ENCODE measurements at regions not wholly inside any gene's neighbourhood (a gene's known extent, or its start where the extent isn't known, plus 50 kb on each side); places are given as distances from the start of the nearest gene placed in this dataset.

- H3K27me3 Mint-ChIP-seq (ENCODE audit: low read depth) = peaks cover 14% of the 10 kb centered on the region
- H3K4me3 Mint-ChIP-seq (ENCODE audit: unreplicated experiment) = no peak overlapping the region
- H3K27ac Mint-ChIP-seq (ENCODE audit: unreplicated experiment) = no peak overlapping the region
- DNase-seq (ENCODE audit: low spot score) = no peak
- H3K36me3 Mint-ChIP-seq (ENCODE audit: low read depth) = no peaks in the 10 kb centered on the region
- TF ChIP-seq CTCF (IDR thresholded peaks at IDR 0.05) = no peak
- peaks cover 11% of the 10 kb centered on the region for H3K4me1 Mint-ChIP-seq (ENCODE audit: low read depth)
- H3K9me3 Mint-ChIP-seq (ENCODE audit: low read depth) = no peaks in the 10 kb centered on the region
Observed at GRCh38 chr1:117753232-117753631, 147.4 kb downstream of the TENT5C start.

- H3K27me3 Mint-ChIP-seq (ENCODE audit: low read depth) = peaks cover 14% of the 10 kb centered on the region
- TF ChIP-seq CTCF (IDR thresholded peaks at IDR 0.05) = no peak
- peaks cover 15% of the 10 kb centered on the region for H3K4me1 Mint-ChIP-seq (ENCODE audit: low read depth)
- no peak overlapping the region for H3K4me3 Mint-ChIP-seq (ENCODE audit: unreplicated experiment)
- no peak for DNase-seq (ENCODE audit: low spot score)
- H3K27ac Mint-ChIP-seq (ENCODE audit: unreplicated experiment) = no peak overlapping the region
- H3K9me3 Mint-ChIP-seq (ENCODE audit: low read depth) = no peaks in the 10 kb centered on the region
- H3K36me3 Mint-ChIP-seq (ENCODE audit: low read depth) = no peaks in the 10 kb centered on the region
Observed at GRCh38 chr1:117753652-117754051, 147.8 kb downstream of the TENT5C start.

- H3K4me1 Mint-ChIP-seq (ENCODE audit: low read depth) = peaks cover 19% of the 10 kb centered on the region
- peaks cover 14% of the 10 kb centered on the region for H3K27me3 Mint-ChIP-seq (ENCODE audit: low read depth)
- no peak overlapping the region for H3K27ac Mint-ChIP-seq (ENCODE audit: unreplicated experiment)
- DNase-seq (ENCODE audit: low spot score) = no peak
- peak; percentile 93 for TF ChIP-seq CTCF (IDR thresholded peaks at IDR 0.05)
- H3K36me3 Mint-ChIP-seq (ENCODE audit: low read depth) = no peaks in the 10 kb centered on the region
- H3K9me3 Mint-ChIP-seq (ENCODE audit: low read depth) = no peaks in the 10 kb centered on the region
- H3K4me3 Mint-ChIP-seq (ENCODE audit: unreplicated experiment) = no peak overlapping the region
Observed at GRCh38 chr1:117754061-117754969, 148.5 kb downstream of the TENT5C start.

- Mint-ChIP-seq H3K27me3 (ENCODE audit: low read depth) (peaks cover 1% of the 10 kb centered on the region), H3K4me1 (ENCODE audit: low read depth) (peaks cover 19% of the 10 kb centered on the region), H3K27ac (ENCODE audit: unreplicated experiment) (no peak overlapping the region), H3K9me3 (ENCODE audit: low read depth) (peaks cover 10% of the 10 kb centered on the region), H3K36me3 (ENCODE audit: low read depth) (no peaks in the 10 kb centered on the region), H3K4me3 (ENCODE audit: unreplicated experiment) (no peak overlapping the region)
- DNase-seq (ENCODE audit: low spot score) = no peak
- TF ChIP-seq CTCF (IDR thresholded peaks at IDR 0.05) = no peak
Observed at GRCh38 chr1:117757668-117758067, 151.8 kb downstream of the TENT5C start.

GRCh38 chr1:117758444-117759316 is 152.8 kb downstream of the TENT5C start:
- no peak overlapping the region for H3K27ac Mint-ChIP-seq (ENCODE audit: unreplicated experiment)
- DNase-seq (ENCODE audit: low spot score) = no peak

More at GRCh38 chr1:117758444-117759316, 152.8 kb downstream of the TENT5C start:
- H3K27me3 Mint-ChIP-seq (ENCODE audit: low read depth) = peaks cover 1% of the 10 kb centered on the region
- no peaks in the 10 kb centered on the region for H3K36me3 Mint-ChIP-seq (ENCODE audit: low read depth)
- H3K4me3 Mint-ChIP-seq (ENCODE audit: unreplicated experiment) = peak overlapping the region; percentile 82
- peak; percentile 96 for TF ChIP-seq CTCF (IDR thresholded peaks at IDR 0.05)
- H3K9me3 Mint-ChIP-seq (ENCODE audit: low read depth) = peaks cover 10% of the 10 kb centered on the region
- H3K4me1 Mint-ChIP-seq (ENCODE audit: low read depth) = peaks cover 15% of the 10 kb centered on the region
